ENCODE measurements at regions not wholly inside any gene's neighbourhood (a gene's known extent, or its start where the extent isn't known, plus 50 kb on each side); places are given as distances from the start of the nearest gene placed in this dataset.

DNA sequence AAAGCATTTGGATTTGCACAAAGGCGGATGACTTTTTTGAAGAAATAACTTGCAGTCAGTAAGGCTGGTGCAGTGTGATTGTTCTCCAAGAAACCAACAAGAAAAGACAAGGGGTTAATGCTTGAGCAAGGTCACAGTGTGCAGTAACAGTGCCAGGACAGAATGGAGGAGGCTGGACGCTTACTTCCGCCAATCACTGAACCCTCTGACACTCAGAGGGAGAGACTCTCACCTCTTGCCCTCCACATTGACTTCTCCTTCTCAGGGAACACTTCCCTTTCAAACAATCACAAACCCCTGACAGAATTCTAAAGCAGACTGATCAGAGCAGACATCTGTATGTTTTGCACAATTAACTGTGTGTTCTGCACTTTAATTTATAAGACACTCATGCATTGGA is 228.4 kb downstream of the BLID start:
- TF ChIP-seq EZH2phosphoT487 (IDR thresholded peaks at IDR 0.05; ENCODE audit: insufficient read depth, low read depth) (no peak), EZH2 (IDR thresholded peaks at IDR 0.05; ENCODE audit: insufficient read depth, poor library complexity, severe bottlenecking) (no peak)

All from GM23248 (cell line).